ENCODE measurements at regions not wholly inside any gene's neighbourhood (a gene's known extent, or its start where the extent isn't known, plus 50 kb on each side); places are given as distances from the start of the nearest gene placed in this dataset.
A peak's percentile ranks its signal among the peaks of the same experiment; 100 is the strongest.

GRCh38 chr1:222171005-222171404, 376.9 kb downstream of the HHIPL2 start:
- no peak overlapping the region for H3K4me3 ChIP-seq
- no peaks in the 10 kb centered on the region for H4K20me1 ChIP-seq (ENCODE audit: insufficient read depth)
- intact Hi-C loops (cut with micrococcal nuclease; ENCODE audit: unreplicated experiment) = loop anchor here (1.0 to 10.0 kb wide), 3 partner anchors 114 to 628 kb away; no protein-coding TSS in a partner anchor
- H3K79me2 ChIP-seq (ENCODE audit: low read depth) = no peaks in the 10 kb centered on the region
- H2AFZ ChIP-seq = no peak overlapping the region
- no peak overlapping the region for H3K27ac ChIP-seq
- peak; percentile 3 to 38 for DNase-seq
- TF ChIP-seq CTCF (conservative IDR thresholded peaks at IDR 0.05) (peak; percentile 85), EZH2 (IDR thresholded peaks at IDR 0.05; ENCODE audit: low read depth) (no peak)
- H3K9me2 ChIP-seq (ENCODE audit: insufficient read depth) = no peaks in the 10 kb centered on the region
- H3K4me2 ChIP-seq = no peak overlapping the region
- POLR2A ChIA-PET (ENCODE audit: unreplicated experiment) = no interaction called here
- H3K4me1 ChIP-seq (replicated peaks; ENCODE audit: insufficient read depth) = no peaks in the 10 kb centered on the region
- CTCF ChIA-PET = interaction anchor here (0.6 kb wide), 1 partner anchor 627 kb away, joined by 3 read pairs; no protein-coding TSS in a partner anchor
- no TSS peak for BruUV-seq (replicated peaks)
- no peaks in the 10 kb centered on the region for H3K9me3 ChIP-seq (ENCODE audit: insufficient read depth, low read depth)
- H3K27me3 ChIP-seq (ENCODE audit: insufficient read depth, low read depth) = no peaks in the 10 kb centered on the region
- H3F3A ChIP-seq (ENCODE audit: insufficient read depth, low read depth) = no peaks in the 10 kb centered on the region
- H3K36me3 ChIP-seq (ENCODE audit: low read depth) = no peaks in the 10 kb centered on the region

GRCh38 chr1:222168621-222169020, 379.3 kb downstream of the HHIPL2 start:
- Histone ChIP-seq H3K36me3 (ENCODE audit: low read depth) (no peaks in the 10 kb centered on the region), H3K27me3 (ENCODE audit: insufficient read depth, low read depth) (no peaks in the 10 kb centered on the region), H3K79me2 (ENCODE audit: low read depth) (no peaks in the 10 kb centered on the region), H3K9me2 (ENCODE audit: insufficient read depth) (no peaks in the 10 kb centered on the region), H3K4me2 (no peak overlapping the region), H3F3A (ENCODE audit: insufficient read depth, low read depth) (no peaks in the 10 kb centered on the region), H3K27ac (no peak overlapping the region), H3K4me1 (replicated peaks; ENCODE audit: insufficient read depth) (no peaks in the 10 kb centered on the region), H3K4me3 (no peak overlapping the region), H4K20me1 (ENCODE audit: insufficient read depth) (no peaks in the 10 kb centered on the region), H2AFZ (no peak overlapping the region), H3K9me3 (ENCODE audit: insufficient read depth, low read depth) (no peaks in the 10 kb centered on the region)
- POLR2A ChIA-PET (ENCODE audit: unreplicated experiment) = no interaction called here
- intact Hi-C loops (cut with micrococcal nuclease; ENCODE audit: unreplicated experiment) = no loop called here
- CTCF ChIA-PET = no interaction called here
- no TSS peak for BruUV-seq (replicated peaks)
- no peak for DNase-seq
- TF ChIP-seq CTCF (conservative IDR thresholded peaks at IDR 0.05) (no peak), EZH2 (IDR thresholded peaks at IDR 0.05; ENCODE audit: low read depth) (no peak)

- intact Hi-C loops (cut with micrococcal nuclease; ENCODE audit: unreplicated experiment) = loop anchor here (1.0 to 2.0 kb wide), 3 partner anchors 281 to 690 kb away; partner anchors contain the start of gene DUSP10
- Histone ChIP-seq H3K79me2 (ENCODE audit: low read depth) (no peaks in the 10 kb centered on the region), H3K4me1 (replicated peaks; ENCODE audit: insufficient read depth) (no peaks in the 10 kb centered on the region), H3K9me2 (ENCODE audit: insufficient read depth) (no peaks in the 10 kb centered on the region), H3K9me3 (ENCODE audit: insufficient read depth, low read depth) (no peaks in the 10 kb centered on the region), H4K20me1 (ENCODE audit: insufficient read depth) (no peaks in the 10 kb centered on the region), H3K27me3 (ENCODE audit: insufficient read depth, low read depth) (no peaks in the 10 kb centered on the region), H3K36me3 (ENCODE audit: low read depth) (no peaks in the 10 kb centered on the region), H3K4me3 (no peak overlapping the region), H3F3A (ENCODE audit: insufficient read depth, low read depth) (no peaks in the 10 kb centered on the region), H2AFZ (no peak overlapping the region), H3K4me2 (no peak overlapping the region), H3K27ac (no peak overlapping the region)
- ChIA-PET CTCF (no interaction called here), POLR2A (ENCODE audit: unreplicated experiment) (no interaction called here)
- BruUV-seq (replicated peaks) = no TSS peak
- no peak for TF ChIP-seq EZH2 (IDR thresholded peaks at IDR 0.05; ENCODE audit: low read depth)
- TF ChIP-seq CTCF (conservative IDR thresholded peaks at IDR 0.05) = no peak
- DNase-seq = no peak
These were observed 380.0 kb downstream of the HHIPL2 start for GRCh38 chr1:222167896-222168295.

All from PC-9 (cell line).